ENCODE measurements at regions not wholly inside any gene's neighbourhood (a gene's known extent, or its start where the extent isn't known, plus 50 kb on each side); places are given as distances from the start of the nearest gene placed in this dataset.

GRCh38 chr1:14039582-14040430 is 339.8 kb downstream of the PRDM2 start:
- BruUV-seq (replicated peaks), result no TSS peak
- no peaks in the 10 kb centered on the region for H3K9me1 ChIP-seq (replicated peaks; ENCODE audit: control insufficient read depth, extremely low read depth, insufficient read depth, low read length)
- ChIA-PET POLR2A (no interaction called here), CTCF (no interaction called here)
- no peaks in the 10 kb centered on the region for H3K4me1 ChIP-seq (ENCODE audit: control insufficient read depth, extremely low read depth, insufficient read depth, low read length)
- intact Hi-C loops (cut with micrococcal nuclease) (no loop called here), dilution Hi-C loops (cut with MboI; ENCODE audit: extremely low pct_ligation_motif_present, low sequenced_read_pairs) (no loop called here)
- H3K36me3 ChIP-seq (ENCODE audit: control insufficient read depth in 2 of 2, extremely low read depth in 1 of 2, insufficient read depth in 2 of 2, low read length in 2 of 2), result no peaks in the 10 kb centered on the region
- H3K9me3 ChIP-seq (replicated peaks; ENCODE audit: control insufficient read depth, insufficient read depth, low read length), result peaks cover 2% of the 10 kb centered on the region
- H3K27me3 ChIP-seq (ENCODE audit: control insufficient read depth in 2 of 2, insufficient read depth in 2 of 2, low read length in 2 of 2), result no peaks in the 10 kb centered on the region
- no peaks in the 10 kb centered on the region for H4K20me1 ChIP-seq (replicated peaks; ENCODE audit: control insufficient read depth, extremely low read depth, insufficient read depth, low read length)
- H3K9ac ChIP-seq (replicated peaks; ENCODE audit: extremely low read depth, insufficient read depth, low read length), result no peak overlapping the region
- no peaks in the 10 kb centered on the region for H3K79me2 ChIP-seq (ENCODE audit: control insufficient read depth, insufficient read depth, low read length)
- DNase-seq (ENCODE audit: low read depth, low spot score) (no peak), FAIRE-seq (no peak)
- no peak overlapping the region for H3K4me2 ChIP-seq (ENCODE audit: insufficient read depth, low read length)
- no peak overlapping the region for H3K4me3 ChIP-seq (replicated peaks in 1 of 3; ENCODE audit: insufficient read depth in 1 of 3, low read depth in 1 of 3, low read length in 3 of 3)
- H2AFZ ChIP-seq (ENCODE audit: low read depth, low read length), result no peak overlapping the region
- no peak overlapping the region for H3K27ac ChIP-seq (ENCODE audit: insufficient read depth, low read depth, low read length)
- no peak for TF ChIP-seq FOS (IDR thresholded peaks at IDR 0.05; ENCODE audit: borderline replicate concordance, insufficient read depth, low read length)
- no peak for TF ChIP-seq JUN (IDR thresholded peaks at IDR 0.05; ENCODE audit: borderline replicate concordance, insufficient read depth, insufficient read length, low read depth)
- no peak for TF ChIP-seq GATA2 (IDR thresholded peaks at IDR 0.05; ENCODE audit: insufficient read depth, insufficient read length, low read depth, low read length)
- TF ChIP-seq MYC (IDR thresholded peaks at IDR 0.05; ENCODE audit: low read depth, low read length), result no peak
- no peak for TF ChIP-seq MAX (IDR thresholded peaks at IDR 0.05; ENCODE audit: insufficient read depth, insufficient read length)
- TF ChIP-seq POLR2AphosphoS5 (IDR thresholded peaks at IDR 0.05; ENCODE audit: insufficient read depth, low read depth, low read length), result no peak
- no peak for TF ChIP-seq POLR2A (IDR thresholded peaks at IDR 0.05; ENCODE audit: low read depth, low read length)
- TF ChIP-seq CTCF (IDR thresholded peaks at IDR 0.05; ENCODE audit: extremely low read depth in 1 of 2, insufficient read depth in 1 of 2, low read depth in 1 of 2, low read length in 2 of 2), result no peak
- no peak for TF ChIP-seq EZH2 (IDR thresholded peaks at IDR 0.05; ENCODE audit: borderline replicate concordance, low read depth, low read length, severe bottlenecking)
